RPMI8226 (cell line): ENCODE measurements at regions not wholly inside any gene's neighbourhood (a gene's known extent, or its start where the extent isn't known, plus 50 kb on each side); places are given as distances from the start of the nearest gene placed in this dataset.

Experiments
- DNase-seq: peaks from one replicate; pipeline ENCODE4 v3.0.0-alpha.2; 2015

- DNase-seq: no peak
Measured at GRCh38 chr7:108711611-108712010, 141.9 kb downstream of the DNAJB9 start.

- no peak for DNase-seq
Measured at GRCh38 chr7:108716783-108717182, 147.1 kb downstream of the DNAJB9 start.

GRCh38 chr7:108717781-108718180 is 148.1 kb downstream of the DNAJB9 start:
- no peak for DNase-seq

GRCh38 chr7:108719631-108720030 is 150.0 kb downstream of the DNAJB9 start:
- DNase-seq: no peak

GRCh38 chr7:108722561-108722960 is 152.9 kb downstream of the DNAJB9 start:
- DNase-seq: no peak

GRCh38 chr7:108723381-108723814 is 153.7 kb downstream of the DNAJB9 start:
- no peak for DNase-seq

GRCh38 chr7:108724251-108725100 is 154.8 kb downstream of the DNAJB9 start:
- no peak for DNase-seq

- no peak for DNase-seq
Measured at GRCh38 chr7:108735814-108736213, 166.1 kb downstream of the DNAJB9 start.

GRCh38 chr7:108736221-108736891 is 166.7 kb downstream of the DNAJB9 start:
- no peak for DNase-seq

GRCh38 chr7:108770981-108771745 is 201.5 kb downstream of the DNAJB9 start:
- no peak for DNase-seq

GRCh38 chr7:108771853-108772252 is 202.2 kb downstream of the DNAJB9 start:
- DNase-seq: no peak

GRCh38 chr7:108777966-108778365 is 208.3 kb downstream of the DNAJB9 start:
- DNase-seq: no peak

GRCh38 chr7:108789451-108789850 is 219.8 kb downstream of the DNAJB9 start:
- DNase-seq: no peak

GRCh38 chr7:108794466-108794865 is 224.8 kb downstream of the DNAJB9 start:
- no peak for DNase-seq

- DNase-seq: no peak
Measured at GRCh38 chr7:108802650-108803049, 233.0 kb downstream of the DNAJB9 start.

GRCh38 chr7:108805808-108806397 is 236.2 kb downstream of the DNAJB9 start:
- peak; percentile 21 for DNase-seq

- DNase-seq: no peak
Measured at GRCh38 chr7:108808549-108809266, 239.0 kb downstream of the DNAJB9 start.

- no peak for DNase-seq
Measured at GRCh38 chr7:108809356-108809755, 239.7 kb downstream of the DNAJB9 start.

- no peak for DNase-seq
Measured at GRCh38 chr7:108810756-108811385, 241.2 kb downstream of the DNAJB9 start.

- DNase-seq: no peak
Measured at GRCh38 chr7:108813251-108814014, 243.8 kb downstream of the DNAJB9 start.

GRCh38 chr7:108815815-108816214 is 246.1 kb downstream of the DNAJB9 start:
- DNase-seq: no peak
